Sigmoid colon (tissue), 6 donors: ENCODE measurements at regions not wholly inside any gene's neighbourhood (a gene's known extent, or its start where the extent isn't known, plus 50 kb on each side); places are given as distances from the start of the nearest gene placed in this dataset.

Source experiments
- DNase-seq: peaks from one replicate; pipeline ENCODE4 v3.0.0-alpha.2; 2019
- H3K27ac ChIP-seq, 4 donors: fragments of 200-600 bp; sonication (generic); one replicate each; pipeline ENCODE4 v1.5.1; 2016 to 2019; ENCODE audit warnings: mild to moderate bottlenecking in 1 of 4
- H3K27me3 ChIP-seq, 3 donors: fragments of 200-600 bp; sonication (generic); one replicate each; pipeline ENCODE4 v1.5.1; 2019; ENCODE audit warnings: mild to moderate bottlenecking in 1 of 3
- H3K36me3 ChIP-seq, 4 donors: fragments of 200-600 bp; sonication (generic); one replicate each; pipeline ENCODE4 v1.5.1; 2016 to 2019
- H3K4me1 ChIP-seq, 4 donors: fragments of 200-600 bp; sonication (generic); one replicate each; pipeline ENCODE4 v1.5.1; 2017 to 2019
- H3K4me3 ChIP-seq, 4 donors: fragments of 200-600 bp; sonication (generic); one replicate each; pipeline ENCODE4 v1.5.1; 2017 to 2019; ENCODE audit warnings: mild to moderate bottlenecking in 2 of 4, moderate library complexity in 1 of 4
- H3K9me3 ChIP-seq, 4 donors: fragments of 200-600 bp in 3 of 4; sonication (generic) in 3 of 4; one replicate each; pipeline versions ENCODE4 v1.5.1 to v1.6.1; 2013 to 2019
- CTCF ChIP-seq, 4 experiments: fragments of 450-650 bp in 3 of 4; fragments of 200-600 bp in 1 of 4; IDR thresholded peaks; one replicate each; pipeline ENCODE4 v1.5.1; 2016 to 2019; ENCODE audit warnings: antibody characterized with exemption in 4 of 4, mild to moderate bottlenecking in 3 of 4, moderate library complexity in 2 of 4
- EP300 ChIP-seq, 4 donors: sonication (generic); formaldehyde crosslinking; IDR thresholded peaks; one replicate each; pipeline ENCODE4 v1.6.1; 2017; ENCODE audit warnings: antibody characterized with exemption in 4 of 4
- POLR2A ChIP-seq, 2 donors: fragments of 450-650 bp; IDR thresholded peaks; one replicate each; pipeline ENCODE4 v1.6.1; 2016; ENCODE audit warnings: antibody characterized with exemption in 2 of 2, mild to moderate bottlenecking in 2 of 2, moderate library complexity in 2 of 2
- POLR2AphosphoS5 ChIP-seq, 4 donors: sonication (generic); formaldehyde crosslinking; IDR thresholded peaks; one replicate each; pipeline ENCODE4 v1.6.1; 2017; ENCODE audit warnings: antibody characterized with exemption in 4 of 4
- WGBS, 2 donors: extraction: QIAGEN DNeasy Blood & Tissue Kit; methylation state at CpG; one replicate each; pipeline ENCODE4 v1.1.7; 2013; 5-methylcytosine and 5-hydroxymethylcytosine counted together
- intact Hi-C: fragments of 100-400 bp; cut with DNase I; formaldehyde crosslinking; loops from one replicate; pipeline ENCODE4 v1.15.1; 2023
- donor health status: healthy with polysubstance abuse.
- donor health status: healthy.

DNA sequence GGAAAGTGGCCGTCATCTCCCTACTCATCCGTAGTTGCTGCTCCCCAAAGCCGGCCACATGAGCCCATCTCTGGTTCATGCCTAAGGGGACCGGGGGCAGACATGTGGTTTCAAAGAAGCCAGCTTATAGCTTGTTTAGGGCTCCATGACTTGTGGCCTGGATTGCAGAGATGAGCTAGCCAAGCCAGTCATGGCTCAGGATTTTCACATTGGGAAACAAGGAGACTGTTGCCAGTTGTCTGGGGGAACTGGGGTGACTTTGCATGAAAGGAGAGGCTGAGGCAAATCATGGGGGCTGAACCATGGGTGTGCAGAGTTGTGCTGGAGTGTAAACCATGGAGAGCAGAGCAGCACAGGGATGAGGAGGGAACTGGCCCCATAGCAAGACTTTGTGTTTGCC lies 183.0 kb upstream of the APCDD1 start:
- WGBS, 2 donors: 96 to 98% methylated on average over 4 of the region's 4 CpGs
- TF ChIP-seq EP300 (IDR thresholded peaks at IDR 0.05) (no peak), CTCF (IDR thresholded peaks at IDR 0.05) (no peak), POLR2A (IDR thresholded peaks at IDR 0.05) (no peak), POLR2AphosphoS5 (IDR thresholded peaks at IDR 0.05) (no peak)
- Histone ChIP-seq H3K27ac (no peak overlapping the region), H3K9me3 (no peaks in the 10 kb centered on the region), H3K4me3 (no peak overlapping the region), H3K27me3 (no peaks in the 10 kb centered on the region), H3K36me3 (no peaks in the 10 kb centered on the region), H3K4me1 (peaks cover 0 to 21% (median 18%) of the 10 kb centered on the region in 4 donors)
- intact Hi-C loops: no loop called here
- DNase-seq: no peak

DNA sequence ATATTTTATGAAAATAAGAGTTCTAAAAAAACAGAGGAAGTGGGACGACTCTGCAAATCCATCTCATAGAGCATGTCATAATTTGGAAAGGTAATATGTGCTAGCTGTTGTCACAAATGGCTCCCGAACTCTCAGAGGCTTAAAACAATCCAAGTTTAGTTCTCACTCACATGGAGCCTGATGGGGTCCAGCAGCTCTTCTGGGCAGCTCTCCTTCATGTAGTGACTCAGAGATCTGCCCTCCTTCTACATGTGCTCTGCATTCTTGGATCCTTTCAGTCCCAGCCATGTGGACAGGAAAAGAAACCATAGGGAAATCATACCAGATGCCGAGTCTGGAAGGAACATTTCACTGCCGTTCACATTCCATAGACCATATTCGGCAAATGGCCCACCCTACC lies 180.1 kb upstream of the APCDD1 start:
- peaks cover 0 to 16% (median 13%) of the 10 kb centered on the region in 4 donors for H3K4me1 ChIP-seq
- TF ChIP-seq CTCF (IDR thresholded peaks at IDR 0.05) (no peak), POLR2AphosphoS5 (IDR thresholded peaks at IDR 0.05) (peak in 2 of 4 donors; percentile 14 to 16), EP300 (IDR thresholded peaks at IDR 0.05) (no peak)
- no peaks in the 10 kb centered on the region for H3K27me3 ChIP-seq
- no peaks in the 10 kb centered on the region for H3K9me3 ChIP-seq
- intact Hi-C loops: no loop called here
- 82 to 84% methylated on average over 5 of the region's 5 CpGs for WGBS, 2 donors
- H3K27ac ChIP-seq: no peak overlapping the region
- DNase-seq: peak; percentile 81
- H3K36me3 ChIP-seq: no peaks in the 10 kb centered on the region
- no peak overlapping the region for H3K4me3 ChIP-seq

DNA sequence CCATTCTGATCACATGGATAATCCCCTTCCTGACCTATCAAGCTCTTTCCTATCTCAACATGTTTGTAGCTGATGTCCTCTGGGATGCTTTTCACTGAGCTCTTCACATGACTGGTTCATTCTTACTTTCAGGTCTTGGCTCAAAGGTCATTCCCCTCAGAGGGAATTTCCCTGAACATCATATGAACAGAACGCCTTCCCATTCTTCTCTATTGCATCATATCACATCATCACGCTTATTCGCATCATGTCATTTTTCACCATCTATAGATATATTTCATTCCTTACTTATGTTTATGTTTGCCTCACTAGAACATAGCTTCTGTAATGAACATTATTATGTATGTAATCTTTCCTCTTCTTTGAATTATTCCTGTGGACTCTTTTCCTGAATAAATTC lies 178.9 kb upstream of the APCDD1 start:
- Histone ChIP-seq H3K4me3 (no peak overlapping the region), H3K4me1 (peaks cover 0 to 5% (median 2%) of the 10 kb centered on the region in 4 donors), H3K27ac (no peak overlapping the region), H3K9me3 (no peaks in the 10 kb centered on the region), H3K36me3 (no peaks in the 10 kb centered on the region), H3K27me3 (no peaks in the 10 kb centered on the region)
- TF ChIP-seq EP300 (IDR thresholded peaks at IDR 0.05): no peak
- TF ChIP-seq POLR2A (IDR thresholded peaks at IDR 0.05): no peak
- TF ChIP-seq POLR2AphosphoS5 (IDR thresholded peaks at IDR 0.05): no peak
- no peak for TF ChIP-seq CTCF (IDR thresholded peaks at IDR 0.05)
- WGBS, 2 donors: 83 to 94% methylated on average over 3 of the region's 3 CpGs
- intact Hi-C loops: no loop called here
- DNase-seq: no peak

DNA sequence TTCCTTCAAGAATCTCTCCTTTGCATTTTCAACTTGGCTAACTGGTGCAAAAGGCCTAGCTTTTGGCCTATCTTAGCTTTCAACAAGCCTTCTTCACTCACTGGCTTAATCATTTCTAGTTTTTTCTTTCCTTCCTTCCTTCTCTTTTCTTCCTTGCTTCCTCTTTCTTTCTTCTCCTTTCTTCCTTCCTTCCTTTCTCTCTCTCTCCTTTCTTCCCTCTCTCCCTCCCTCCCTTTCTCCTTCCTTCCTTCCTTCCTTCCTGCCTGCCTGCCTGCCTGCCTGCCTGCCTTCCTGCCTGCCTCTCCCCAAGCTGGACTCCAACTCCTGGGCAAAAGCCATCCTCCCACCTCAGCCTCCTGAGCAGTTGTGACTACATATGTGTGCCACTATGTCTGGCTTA lies 176.2 kb upstream of the APCDD1 start:
- Histone ChIP-seq H3K27ac (no peak overlapping the region), H3K9me3 (no peaks in the 10 kb centered on the region), H3K27me3 (no peaks in the 10 kb centered on the region), H3K36me3 (no peaks in the 10 kb centered on the region), H3K4me3 (no peak overlapping the region), H3K4me1 (no peaks in the 10 kb centered on the region)
- DNase-seq: no peak
- intact Hi-C loops: no loop called here
- TF ChIP-seq CTCF (IDR thresholded peaks at IDR 0.05) (no peak), POLR2AphosphoS5 (IDR thresholded peaks at IDR 0.05) (no peak), EP300 (IDR thresholded peaks at IDR 0.05) (no peak)

DNA sequence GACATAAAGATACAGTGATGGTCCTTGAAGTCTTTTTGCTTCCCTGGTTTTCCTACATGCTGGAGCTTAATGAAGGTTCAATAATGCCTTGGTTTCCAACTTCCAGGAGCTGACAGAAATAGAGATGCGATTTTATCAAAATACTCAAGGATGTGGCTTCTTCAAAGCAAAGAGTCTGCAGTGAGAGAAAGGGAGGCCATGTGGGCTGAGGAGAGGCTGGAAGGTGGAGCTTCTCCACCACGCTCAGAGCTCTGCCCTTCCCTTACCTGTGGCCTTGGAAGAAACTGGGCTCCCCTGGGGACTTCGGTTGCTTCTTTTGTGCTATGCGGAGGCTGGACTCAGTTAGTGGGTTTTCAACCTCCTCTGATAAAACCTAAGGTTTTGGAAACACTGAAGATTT lies 175.0 kb upstream of the APCDD1 start:
- intact Hi-C loops: no loop called here
- Histone ChIP-seq H3K27me3 (no peaks in the 10 kb centered on the region), H3K4me3 (no peak overlapping the region), H3K9me3 (no peaks in the 10 kb centered on the region), H3K4me1 (no peaks in the 10 kb centered on the region), H3K36me3 (no peaks in the 10 kb centered on the region), H3K27ac (no peak overlapping the region)
- WGBS, 2 donors: 82 to 88% methylated on average over 4 of the region's 4 CpGs
- no peak for DNase-seq
- TF ChIP-seq CTCF (IDR thresholded peaks at IDR 0.05) (no peak), POLR2A (IDR thresholded peaks at IDR 0.05) (no peak), POLR2AphosphoS5 (IDR thresholded peaks at IDR 0.05) (no peak), EP300 (IDR thresholded peaks at IDR 0.05) (no peak)
